K562 (cell line): ENCODE measurements at regions not wholly inside any gene's neighbourhood (a gene's known extent, or its start where the extent isn't known, plus 50 kb on each side); places are given as distances from the start of the nearest gene placed in this dataset.

Experiments used
- ATAC-seq: fragments of 200-7000 bp; cut with Tn5 transposase; 3 replicates; pipeline ENCODE4 v1.9.1; 2020; ENCODE audit warnings: moderate library complexity
- BruUV-seq: library from RNA; stranded (reverse); fragments of 400-500 nt; replicated peaks from 2 replicates; lab custom pipeline; 2021; lab: Mats Ljungman, UMichigan
- CTCF ChIA-PET: fragments of 300-600 bp; formaldehyde crosslinking; extraction: SDS; loops from one replicate; lab custom pipeline; 2021; ENCODE audit warnings: low intra/inter-chr PET ratio; lab: Yijun Ruan, JAX
- POLR2A ChIA-PET: fragments of 300-600, 350-650 bp; sonication (Branson Sonifier 250); formaldehyde crosslinking; extraction: SDS; loops from one replicate; lab custom pipeline; 2021; ENCODE audit warnings: antibody characterized with exemption, inconsistent platforms; lab: Yijun Ruan, JAX
- DNase-seq, 4 experiments: peaks; one replicate each; pipeline versions ENCODE4 v3.0.0 to v3.0.0-alpha.2; 2011 to 2018; ENCODE audit warnings: low spot score in 3 of 4, mixed read lengths in 3 of 4; ENCODE audit errors: extremely low read depth in 1 of 4
- FAIRE-seq: peaks from 2 replicates; lab custom pipeline; 2011; peaks lifted over from hg19 to GRCh38; lab: Jason Lieb, UNC
- H2AFZ ChIP-seq: 2 replicates; pipeline ENCODE4 v1.6.0; 2011; ENCODE audit warnings: low read depth, low read length, control low read depth, inconsistent platforms
- H3K27ac ChIP-seq: fragments of 200-600 bp; 3 replicates; pipeline ENCODE4 v1.8.0; 2011; ENCODE audit warnings: low read depth, mild to moderate bottlenecking, control low read depth, inconsistent platforms, low read length, moderate library complexity, mixed read lengths; ENCODE audit errors: extremely low read depth
- H3K27me3 ChIP-seq, 2 experiments: fragments of 300-600 bp in 1 of 2; 2 replicates in 1 of 2; 3 replicates in 1 of 2; pipeline versions ENCODE4 v1.6.0 to v1.8.0; 2011; ENCODE audit warnings: inconsistent platforms in 2 of 2, low read length in 2 of 2, mild to moderate bottlenecking in 1 of 2, mixed read lengths in 1 of 2, moderate library complexity in 1 of 2; ENCODE audit not compliant: control insufficient read depth in 2 of 2, insufficient read depth in 2 of 2
- H3K36me3 ChIP-seq: fragments of 300-600 bp; 3 replicates; pipeline ENCODE4 v1.8.0; 2011; ENCODE audit warnings: mild to moderate bottlenecking, low read length, inconsistent platforms; ENCODE audit not compliant: control insufficient read depth, insufficient read depth
- H3K4me1 ChIP-seq, 2 experiments: fragments of 200-600 bp in 1 of 2; replicated peaks in 1 of 2; 2 replicates in 1 of 2; 3 replicates in 1 of 2; pipeline versions ENCODE4 v1.5.1 to v1.8.0; 2011; ENCODE audit warnings: inconsistent platforms in 2 of 2, low read length in 2 of 2, mild to moderate bottlenecking in 1 of 2, mixed read lengths in 1 of 2, moderate library complexity in 1 of 2; ENCODE audit not compliant: control insufficient read depth in 2 of 2, insufficient read depth in 2 of 2
- H3K4me2 ChIP-seq: 2 replicates; pipeline ENCODE4 v1.6.1; 2011; ENCODE audit warnings: low read length, control low read depth, inconsistent platforms, mixed read lengths; ENCODE audit not compliant: insufficient read depth
- H3K4me3 ChIP-seq: fragments of 200-600 bp; sonication (generic), shearing (Covaris generic); 2 replicates; pipeline ENCODE4 v1.5.1; 2016; ENCODE audit warnings: control low read depth, inconsistent platforms
- H3K79me2 ChIP-seq: fragments of 200-600 bp; 3 replicates; pipeline ENCODE4 v1.8.0; 2011; ENCODE audit warnings: low read length, inconsistent platforms; ENCODE audit not compliant: control insufficient read depth, insufficient read depth
- H3K9ac ChIP-seq, 2 experiments: 2 replicates each; pipeline versions ENCODE4 v1.6.0 to v1.6.1; 2011; ENCODE audit warnings: low read depth in 2 of 2, low read length in 2 of 2, control low read depth in 1 of 2, inconsistent platforms in 1 of 2, mild to moderate bottlenecking in 1 of 2, mixed read lengths in 1 of 2; ENCODE audit not compliant: insufficient read depth in 1 of 2
- H3K9me1 ChIP-seq: one replicate; pipeline ENCODE4 v1.6.0; 2011; ENCODE audit warnings: inconsistent platforms, mild to moderate bottlenecking, low read length, moderate library complexity; ENCODE audit not compliant: control insufficient read depth, insufficient read depth
- H3K9me3 ChIP-seq: replicated peaks from 2 replicates; pipeline ENCODE4 v1.5.1; 2011; ENCODE audit warnings: low read depth, low read length, inconsistent platforms; ENCODE audit not compliant: control insufficient read depth, insufficient read depth
- H4K20me1 ChIP-seq: replicated peaks from 2 replicates; pipeline ENCODE4 v1.6.1; 2011; ENCODE audit warnings: low read length, inconsistent platforms, mixed read lengths; ENCODE audit not compliant: control insufficient read depth, insufficient read depth
- BACH1 ChIP-seq: fragments of 200-800 bp; sonication (Bioruptor generic); IDR thresholded peaks from 2 replicates; pipeline ENCODE4 v1.6.1; 2016; ENCODE audit warnings: missing genetic modification characterization, missing compliant biosample characterization
- C11orf30 ChIP-seq: fragments of 450-650 bp; IDR thresholded peaks from 2 replicates; pipeline ENCODE4 v1.6.1; 2016; ENCODE audit warnings: low read depth, mild to moderate bottlenecking
- CBX1 ChIP-seq: sonication (generic); IDR thresholded peaks from 2 replicates; pipeline ENCODE4 v1.6.1; 2016; ENCODE audit warnings: antibody characterized with exemption, low read depth, mild to moderate bottlenecking
- HDAC3 ChIP-seq: fragments of 450-650 bp; IDR thresholded peaks from 2 replicates; pipeline ENCODE4 v1.6.1; 2018; ENCODE audit warnings: borderline replicate concordance, mild to moderate bottlenecking, moderate library complexity; ENCODE audit not compliant: partially characterized antibody
- HNRNPK ChIP-seq: fragments of 200-400 bp; formaldehyde crosslinking; IDR thresholded peaks from one replicate; pipeline ENCODE4 v1.6.1; 2018; ENCODE audit warnings: mild to moderate bottlenecking, low read depth, low read length; ENCODE audit not compliant: poor library complexity, severe bottlenecking
- MAFF ChIP-seq: IDR thresholded peaks from 2 replicates; pipeline ENCODE4 v1.6.1; 2012; ENCODE audit warnings: low read length, improper control_type of control experiment
- MAFG ChIP-seq: fragments of 450-650 bp; conservative IDR thresholded peaks from 2 replicates; pipeline ENCODE4 v1.6.1; 2016; ENCODE audit warnings: missing genetic modification characterization, missing compliant biosample characterization
- MAFK ChIP-seq: IDR thresholded peaks from 2 replicates; pipeline ENCODE4 v1.6.1; 2011; ENCODE audit warnings: low read length, improper control_type of control experiment
- MCM7 ChIP-seq, 2 experiments: fragments of 450-650 bp; IDR thresholded peaks; 2 replicates each; pipeline ENCODE4 v1.6.1; 2016 to 2018
- NCOR1 ChIP-seq: fragments of 450-650 bp; IDR thresholded peaks from 2 replicates; pipeline ENCODE4 v1.6.1; 2016; ENCODE audit warnings: mild to moderate bottlenecking, moderate library complexity
- SRSF9 ChIP-seq: fragments of 200-400 bp; formaldehyde crosslinking; IDR thresholded peaks from 2 replicates; pipeline ENCODE4 v1.6.1; 2017; ENCODE audit warnings: low read depth, low read length, borderline replicate concordance
- TBP ChIP-seq: optimal IDR thresholded peaks from 2 replicates; pipeline ENCODE3; 2011; ENCODE audit warnings: low read depth, low read length, improper control_type of control experiment
- ZNF146 ChIP-seq: IDR thresholded peaks from one replicate; pipeline ENCODE4 v1.6.1; 2018; ENCODE audit warnings: missing compliant biosample characterization; ENCODE audit not compliant: unreplicated experiment
- ZNF316 ChIP-seq: fragments of 450-650 bp; IDR thresholded peaks from 2 replicates; pipeline ENCODE4 v1.6.1; 2016
- WGBS: fragments of 100-300 bp; shearing (Covaris generic); methylation state at CpG from one replicate; pipeline ENCODE4 v1.1.6; 2016; ENCODE audit warnings: low coverage, mixed read lengths; ENCODE audit not compliant: insufficient coverage; ENCODE audit errors: missing lambda C conversion rate; 5-methylcytosine and 5-hydroxymethylcytosine counted together
- in situ Hi-C: fragments of 300-500 bp; cut with MboI; formaldehyde crosslinking; loops from 4 replicates; pipeline ENCODE4 v1.15.0; 2018; ENCODE audit warnings: inconsistent platforms, mixed read lengths
- intact Hi-C: fragments of 100-400 bp; cut with micrococcal nuclease; formaldehyde crosslinking; loops from 2 replicates; pipeline ENCODE4 v1.14.2; 2022
- TF ChIP-seq, protein P1 (sequence below): fragments of 250-450 bp; sonication (Bioruptor Pico); IDR thresholded peaks from 2 replicates; pipeline ENCODE4 v1.5.0; 2021; ENCODE audit warnings: mild to moderate bottlenecking, borderline replicate concordance
- TF ChIP-seq, protein P2 (sequence below): fragments of 250-450 bp; sonication (Bioruptor Pico); IDR thresholded peaks from 2 replicates; pipeline ENCODE4 v1.4.0; 2020; ENCODE audit warnings: mild to moderate bottlenecking, moderate library complexity
- TF ChIP-seq, protein P3 (sequence below): fragments of 450-650 bp; IDR thresholded peaks from 2 replicates; pipeline ENCODE4 v1.6.1; 2016; ENCODE audit warnings: low read depth, mild to moderate bottlenecking, moderate library complexity

DNA sequence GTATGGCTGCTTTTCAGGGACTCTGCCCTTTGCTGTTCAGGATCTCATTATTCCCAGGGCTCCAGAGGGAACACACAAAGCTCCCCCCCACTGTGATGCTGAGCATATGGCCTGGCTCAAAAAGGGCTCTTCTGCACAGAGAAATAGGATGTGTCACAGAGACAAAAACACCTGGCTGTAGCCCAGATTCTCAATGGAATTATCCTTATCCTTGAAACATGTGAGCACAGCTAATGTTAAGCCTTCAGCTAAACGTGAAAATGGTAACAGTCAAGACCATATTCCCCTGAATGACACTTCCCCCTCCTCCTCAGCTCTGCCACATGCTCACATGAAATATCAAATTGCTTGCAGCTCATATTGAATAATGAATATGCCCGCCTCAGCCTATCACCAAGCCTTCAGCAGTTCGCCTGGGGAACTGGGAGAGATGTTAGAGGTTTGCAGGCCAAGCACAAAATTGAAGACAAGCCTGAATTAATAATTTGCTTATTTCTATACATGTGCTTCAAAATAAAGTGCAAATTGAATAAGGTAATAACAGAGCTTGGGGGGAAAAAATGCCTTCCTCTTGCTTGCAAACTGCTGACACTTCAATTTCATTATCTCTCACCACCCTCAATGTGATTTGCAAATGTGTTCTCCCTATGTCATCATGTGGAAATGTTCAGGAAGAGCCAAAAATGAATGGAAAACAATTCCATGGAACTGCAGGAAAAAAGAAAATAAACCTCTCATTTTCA lies 181.0 kb upstream of the HNRNPA3 start:
- Histone ChIP-seq H3K4me1 (no peaks in the 10 kb centered on the region), H3K4me2 (no peak overlapping the region), H3K9me1 (no peaks in the 10 kb centered on the region), H3K9me3 (no peaks in the 10 kb centered on the region), H3K27me3 (peaks cover 2 to 6% of the 10 kb centered on the region in 2 experiments; a peak in 1 of 5 replicates), H3K4me3 (no peak overlapping the region), H4K20me1 (no peaks in the 10 kb centered on the region; the same call in 1 of the 2 replicates), H3K36me3 (no peaks in the 10 kb centered on the region), H3K9ac (no peak overlapping the region), H2AFZ (no peak overlapping the region), H3K27ac (no peak overlapping the region), H3K79me2 (no peaks in the 10 kb centered on the region)
- DNase-seq (no peak), ATAC-seq (no peak), FAIRE-seq (no peak)
- intact Hi-C loops (no loop called here), in situ Hi-C loops (no loop called here)
- ChIA-PET POLR2A (interaction anchor here (1.0 kb wide), 1 partner anchor 15 kb away, joined by 3 read pairs; no protein-coding TSS in a partner anchor), CTCF (no interaction called here)
- BruUV-seq, result no TSS peak
- peak; percentile 83 for TF ChIP-seq ZNF316
- peak; percentile 64 for TF ChIP-seq MAFF
- no peak for TF ChIP-seq TBP
- TF ChIP-seq ZNF146 (CRISPR knock-in tag), result no peak
- peak; percentile 71 for TF ChIP-seq C11orf30
- TF ChIP-seq, protein P1, sequence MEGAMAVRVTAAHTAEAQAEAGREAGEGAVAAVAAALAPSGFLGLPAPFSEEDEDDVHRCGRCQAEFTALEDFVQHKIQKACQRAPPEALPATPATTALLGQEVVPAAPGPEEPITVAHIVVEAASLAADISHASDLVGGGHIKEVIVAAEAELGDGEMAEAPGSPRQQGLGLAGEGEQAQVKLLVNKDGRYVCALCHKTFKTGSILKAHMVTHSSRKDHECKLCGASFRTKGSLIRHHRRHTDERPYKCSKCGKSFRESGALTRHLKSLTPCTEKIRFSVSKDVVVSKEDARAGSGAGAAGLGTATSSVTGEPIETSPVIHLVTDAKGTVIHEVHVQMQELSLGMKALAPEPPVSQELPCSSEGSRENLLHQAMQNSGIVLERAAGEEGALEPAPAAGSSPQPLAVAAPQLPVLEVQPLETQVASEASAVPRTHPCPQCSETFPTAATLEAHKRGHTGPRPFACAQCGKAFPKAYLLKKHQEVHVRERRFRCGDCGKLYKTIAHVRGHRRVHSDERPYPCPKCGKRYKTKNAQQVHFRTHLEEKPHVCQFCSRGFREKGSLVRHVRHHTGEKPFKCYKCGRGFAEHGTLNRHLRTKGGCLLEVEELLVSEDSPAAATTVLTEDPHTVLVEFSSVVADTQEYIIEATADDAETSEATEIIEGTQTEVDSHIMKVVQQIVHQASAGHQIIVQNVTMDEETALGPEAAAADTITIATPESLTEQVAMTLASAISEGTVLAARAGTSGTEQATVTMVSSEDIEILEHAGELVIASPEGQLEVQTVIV (CRISPR knock-in tag), result no peak
- no peak for TF ChIP-seq SRSF9
- TF ChIP-seq, protein P2, sequence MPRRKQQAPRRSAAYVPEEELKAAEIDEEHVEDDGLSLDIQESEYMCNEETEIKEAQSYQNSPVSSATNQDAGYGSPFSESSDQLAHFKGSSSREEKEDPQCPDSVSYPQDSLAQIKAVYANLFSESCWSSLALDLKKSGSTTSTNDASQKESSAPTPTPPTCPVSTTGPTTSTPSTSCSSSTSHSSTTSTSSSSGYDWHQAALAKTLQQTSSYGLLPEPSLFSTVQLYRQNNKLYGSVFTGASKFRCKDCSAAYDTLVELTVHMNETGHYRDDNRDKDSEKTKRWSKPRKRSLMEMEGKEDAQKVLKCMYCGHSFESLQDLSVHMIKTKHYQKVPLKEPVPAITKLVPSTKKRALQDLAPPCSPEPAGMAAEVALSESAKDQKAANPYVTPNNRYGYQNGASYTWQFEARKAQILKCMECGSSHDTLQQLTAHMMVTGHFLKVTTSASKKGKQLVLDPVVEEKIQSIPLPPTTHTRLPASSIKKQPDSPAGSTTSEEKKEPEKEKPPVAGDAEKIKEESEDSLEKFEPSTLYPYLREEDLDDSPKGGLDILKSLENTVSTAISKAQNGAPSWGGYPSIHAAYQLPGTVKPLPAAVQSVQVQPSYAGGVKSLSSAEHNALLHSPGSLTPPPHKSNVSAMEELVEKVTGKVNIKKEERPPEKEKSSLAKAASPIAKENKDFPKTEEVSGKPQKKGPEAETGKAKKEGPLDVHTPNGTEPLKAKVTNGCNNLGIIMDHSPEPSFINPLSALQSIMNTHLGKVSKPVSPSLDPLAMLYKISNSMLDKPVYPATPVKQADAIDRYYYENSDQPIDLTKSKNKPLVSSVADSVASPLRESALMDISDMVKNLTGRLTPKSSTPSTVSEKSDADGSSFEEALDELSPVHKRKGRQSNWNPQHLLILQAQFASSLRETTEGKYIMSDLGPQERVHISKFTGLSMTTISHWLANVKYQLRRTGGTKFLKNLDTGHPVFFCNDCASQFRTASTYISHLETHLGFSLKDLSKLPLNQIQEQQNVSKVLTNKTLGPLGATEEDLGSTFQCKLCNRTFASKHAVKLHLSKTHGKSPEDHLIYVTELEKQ (CRISPR knock-in tag), result no peak
- TF ChIP-seq MCM7 (IDR thresholded peaks at IDR 0.05), result no peak
- TF ChIP-seq MAFK, result peak; percentile 68
- no peak for TF ChIP-seq HNRNPK
- TF ChIP-seq CBX1, result no peak
- TF ChIP-seq HDAC3, result no peak
- TF ChIP-seq NCOR1, result no peak
- peak; percentile 72 for TF ChIP-seq MAFG (tag)
- no peak for TF ChIP-seq BACH1
- TF ChIP-seq, protein P3, sequence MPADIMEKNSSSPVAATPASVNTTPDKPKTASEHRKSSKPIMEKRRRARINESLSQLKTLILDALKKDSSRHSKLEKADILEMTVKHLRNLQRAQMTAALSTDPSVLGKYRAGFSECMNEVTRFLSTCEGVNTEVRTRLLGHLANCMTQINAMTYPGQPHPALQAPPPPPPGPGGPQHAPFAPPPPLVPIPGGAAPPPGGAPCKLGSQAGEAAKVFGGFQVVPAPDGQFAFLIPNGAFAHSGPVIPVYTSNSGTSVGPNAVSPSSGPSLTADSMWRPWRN, result no peak
- WGBS, result 2% methylated on average over 3 of the region's 3 CpGs
